Adrenal gland (tissue), 5 donors: ENCODE measurements at regions not wholly inside any gene's neighbourhood (a gene's known extent, or its start where the extent isn't known, plus 50 kb on each side); places are given as distances from the start of the nearest gene placed in this dataset.

Experiments used
- CTCF ChIP-seq, 6 experiments: fragments of 450-650 bp in 4 of 6; fragments of 200-600 bp in 2 of 6; sonication (generic) in 1 of 6; IDR thresholded peaks; 1 replicate in 5 of 6; 2 replicates in 1 of 6; pipeline versions ENCODE4 v1.5.1 to v1.8.0; 2016 to 2021; ENCODE audit warnings: antibody characterized with exemption in 6 of 6, mild to moderate bottlenecking in 2 of 6, moderate library complexity in 1 of 6
- POLR2A ChIP-seq, 2 donors: fragments of 450-650 bp; IDR thresholded peaks; one replicate each; pipeline ENCODE4 v1.6.1; 2017; ENCODE audit warnings: antibody characterized with exemption in 2 of 2, mild to moderate bottlenecking in 2 of 2, moderate library complexity in 1 of 2
- donor health status: DM: no; HTN: no; CAD: no.

GRCh38 chr16:9545522-9546437 lies 454.3 kb downstream of the HAPSTR1 start:
- TF ChIP-seq CTCF (IDR thresholded peaks at IDR 0.05) (no peak), POLR2A (IDR thresholded peaks at IDR 0.05) (no peak)
